ENCODE measurements at regions not wholly inside any gene's neighbourhood (a gene's known extent, or its start where the extent isn't known, plus 50 kb on each side); places are given as distances from the start of the nearest gene placed in this dataset.

DNA sequence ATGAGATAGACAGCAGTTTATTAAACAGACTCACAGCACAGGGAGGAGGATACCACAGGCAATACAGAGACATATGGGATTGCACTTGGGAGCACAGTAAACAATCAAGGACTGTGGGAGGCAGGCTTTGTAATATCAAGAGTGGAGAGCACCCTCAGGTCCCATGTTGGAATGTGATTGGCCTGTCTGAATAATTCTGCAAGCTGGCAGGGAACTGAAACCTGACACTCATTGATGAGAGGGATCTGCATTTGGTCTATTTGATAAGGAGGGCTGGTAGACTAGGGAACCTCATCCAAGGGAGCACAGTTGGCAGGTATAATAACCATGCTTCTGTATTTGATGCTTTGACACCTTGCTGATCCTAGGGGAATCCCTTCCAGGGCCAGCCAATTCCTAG lies 69.9 kb upstream of the PRMT6 start:
- TF ChIP-seq SIN3A (IDR thresholded peaks at IDR 0.05; ENCODE audit: borderline replicate concordance, insufficient read depth, low read length) (no peak), POLR2AphosphoS5 (IDR thresholded peaks at IDR 0.05; ENCODE audit: low read depth, low read length) (no peak), FOXP2 (optimal IDR thresholded peaks at IDR 0.05; ENCODE audit: borderline replicate concordance, extremely low read depth, extremely low read length, insufficient read depth) (no peak), TAF1 (IDR thresholded peaks at IDR 0.05; ENCODE audit: borderline replicate concordance, insufficient read depth, low read length) (no peak)
- TF ChIP-seq, protein P1, sequence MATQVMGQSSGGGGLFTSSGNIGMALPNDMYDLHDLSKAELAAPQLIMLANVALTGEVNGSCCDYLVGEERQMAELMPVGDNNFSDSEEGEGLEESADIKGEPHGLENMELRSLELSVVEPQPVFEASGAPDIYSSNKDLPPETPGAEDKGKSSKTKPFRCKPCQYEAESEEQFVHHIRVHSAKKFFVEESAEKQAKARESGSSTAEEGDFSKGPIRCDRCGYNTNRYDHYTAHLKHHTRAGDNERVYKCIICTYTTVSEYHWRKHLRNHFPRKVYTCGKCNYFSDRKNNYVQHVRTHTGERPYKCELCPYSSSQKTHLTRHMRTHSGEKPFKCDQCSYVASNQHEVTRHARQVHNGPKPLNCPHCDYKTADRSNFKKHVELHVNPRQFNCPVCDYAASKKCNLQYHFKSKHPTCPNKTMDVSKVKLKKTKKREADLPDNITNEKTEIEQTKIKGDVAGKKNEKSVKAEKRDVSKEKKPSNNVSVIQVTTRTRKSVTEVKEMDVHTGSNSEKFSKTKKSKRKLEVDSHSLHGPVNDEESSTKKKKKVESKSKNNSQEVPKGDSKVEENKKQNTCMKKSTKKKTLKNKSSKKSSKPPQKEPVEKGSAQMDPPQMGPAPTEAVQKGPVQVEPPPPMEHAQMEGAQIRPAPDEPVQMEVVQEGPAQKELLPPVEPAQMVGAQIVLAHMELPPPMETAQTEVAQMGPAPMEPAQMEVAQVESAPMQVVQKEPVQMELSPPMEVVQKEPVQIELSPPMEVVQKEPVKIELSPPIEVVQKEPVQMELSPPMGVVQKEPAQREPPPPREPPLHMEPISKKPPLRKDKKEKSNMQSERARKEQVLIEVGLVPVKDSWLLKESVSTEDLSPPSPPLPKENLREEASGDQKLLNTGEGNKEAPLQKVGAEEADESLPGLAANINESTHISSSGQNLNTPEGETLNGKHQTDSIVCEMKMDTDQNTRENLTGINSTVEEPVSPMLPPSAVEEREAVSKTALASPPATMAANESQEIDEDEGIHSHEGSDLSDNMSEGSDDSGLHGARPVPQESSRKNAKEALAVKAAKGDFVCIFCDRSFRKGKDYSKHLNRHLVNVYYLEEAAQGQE (IDR thresholded peaks at IDR 0.05; ENCODE audit: insufficient read depth in 1 of 2, low read depth in 2 of 2, low read length in 2 of 2): no peak

GRCh38 chr1:106995970-106996369 lies 60.5 kb upstream of the PRMT6 start:
- no peak for TF ChIP-seq TAF1 (IDR thresholded peaks at IDR 0.05; ENCODE audit: borderline replicate concordance, insufficient read depth, low read length)
- TF ChIP-seq SIN3A (IDR thresholded peaks at IDR 0.05; ENCODE audit: borderline replicate concordance, insufficient read depth, low read length): no peak
- TF ChIP-seq, protein P1 (IDR thresholded peaks at IDR 0.05; ENCODE audit: insufficient read depth in 1 of 2, low read depth in 2 of 2, low read length in 2 of 2): no peak

- TF ChIP-seq FOXP2 (optimal IDR thresholded peaks at IDR 0.05; ENCODE audit: borderline replicate concordance, extremely low read depth, extremely low read length, insufficient read depth) (no peak), SIN3A (IDR thresholded peaks at IDR 0.05; ENCODE audit: borderline replicate concordance, insufficient read depth, low read length) (no peak), POLR2AphosphoS5 (IDR thresholded peaks at IDR 0.05; ENCODE audit: low read depth, low read length) (no peak), TAF1 (IDR thresholded peaks at IDR 0.05; ENCODE audit: borderline replicate concordance, insufficient read depth, low read length) (no peak)
- TF ChIP-seq, protein P1 (IDR thresholded peaks at IDR 0.05; ENCODE audit: insufficient read depth in 1 of 2, low read depth in 2 of 2, low read length in 2 of 2): no peak
Observed at GRCh38 chr1:106998431-106999002, 58.0 kb upstream of the PRMT6 start.

- no peak for TF ChIP-seq FOXP2 (optimal IDR thresholded peaks at IDR 0.05; ENCODE audit: borderline replicate concordance, extremely low read depth, extremely low read length, insufficient read depth)
- TF ChIP-seq POLR2AphosphoS5 (IDR thresholded peaks at IDR 0.05; ENCODE audit: low read depth, low read length): no peak
- TF ChIP-seq, protein P1 (IDR thresholded peaks at IDR 0.05; ENCODE audit: insufficient read depth in 1 of 2, low read depth in 2 of 2, low read length in 2 of 2): no peak
- no peak for TF ChIP-seq TAF1 (IDR thresholded peaks at IDR 0.05; ENCODE audit: borderline replicate concordance, insufficient read depth, low read length)
- no peak for TF ChIP-seq SIN3A (IDR thresholded peaks at IDR 0.05; ENCODE audit: borderline replicate concordance, insufficient read depth, low read length)
Observed at GRCh38 chr1:107000902-107001301, 55.6 kb upstream of the PRMT6 start.

DNA sequence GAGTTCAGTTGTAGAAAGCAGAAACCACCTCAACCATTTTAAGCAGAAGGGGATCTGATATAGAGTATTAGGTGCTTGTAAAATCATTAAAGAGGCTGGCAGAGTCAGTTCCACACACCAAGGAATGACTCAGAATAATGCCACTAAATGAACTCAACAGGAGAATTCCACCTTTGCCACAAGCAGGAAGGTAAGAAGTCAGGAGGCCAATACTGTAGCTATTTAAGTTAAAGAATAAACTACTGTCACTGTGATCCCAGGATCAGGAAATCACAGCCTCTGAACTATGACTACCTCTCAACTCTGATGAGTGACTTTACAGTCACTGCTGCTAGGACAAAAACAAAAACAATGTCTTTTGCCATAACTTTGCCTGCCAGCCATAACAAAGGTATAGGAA lies 52.5 kb upstream of the PRMT6 start:
- TF ChIP-seq, protein P1 (IDR thresholded peaks at IDR 0.05; ENCODE audit: insufficient read depth in 1 of 2, low read depth in 2 of 2, low read length in 2 of 2): no peak
- TF ChIP-seq POLR2AphosphoS5 (IDR thresholded peaks at IDR 0.05; ENCODE audit: low read depth, low read length): no peak
